ENCODE measurements at regions not wholly inside any gene's neighbourhood (a gene's known extent, or its start where the extent isn't known, plus 50 kb on each side); places are given as distances from the start of the nearest gene placed in this dataset.

GRCh38 chr6:93962566-93962965, 543.2 kb upstream of the EPHA7 start:
- ChIA-PET CTCF (interaction anchor here (1.4 kb wide), 1 partner anchor 8 kb away, joined by 3 read pairs; no protein-coding TSS in a partner anchor), POLR2A (no interaction called here)
- DNase-seq (ENCODE audit: extremely low spot score): no peak
- TF ChIP-seq CTCF (IDR thresholded peaks at IDR 0.05; ENCODE audit: control extremely low read depth, extremely low read depth, low read depth, missing control alignments): no peak

GRCh38 chr6:93954584-93954983, 535.2 kb upstream of the EPHA7 start:
- no peak for TF ChIP-seq CTCF (IDR thresholded peaks at IDR 0.05; ENCODE audit: control extremely low read depth, extremely low read depth, low read depth, missing control alignments)
- ChIA-PET CTCF (interaction anchor here (0.6 kb wide), 1 partner anchor 9 kb away, joined by 3 read pairs; no protein-coding TSS in a partner anchor), POLR2A (no interaction called here)
- DNase-seq (ENCODE audit: extremely low spot score): no peak

- POLR2A ChIA-PET: no interaction called here
- no peak for TF ChIP-seq CTCF (IDR thresholded peaks at IDR 0.05; ENCODE audit: control extremely low read depth, extremely low read depth, low read depth, missing control alignments)
- CTCF ChIA-PET: no interaction called here
- no peak for DNase-seq (ENCODE audit: extremely low spot score)
Measured at GRCh38 chr6:93943661-93944060, 524.3 kb upstream of the EPHA7 start.

GRCh38 chr6:93940381-93940780, 521.0 kb upstream of the EPHA7 start:
- TF ChIP-seq CTCF (IDR thresholded peaks at IDR 0.05; ENCODE audit: control extremely low read depth, extremely low read depth, low read depth, missing control alignments): no peak
- ChIA-PET CTCF (no interaction called here), POLR2A (no interaction called here)
- DNase-seq (ENCODE audit: extremely low spot score): no peak

GRCh38 chr6:93932175-93932574, 512.8 kb upstream of the EPHA7 start:
- ChIA-PET CTCF (interaction anchor here (1.1 kb wide), 2 partner anchors 11 to 17 kb away, joined by 3 to 4 read pairs; no protein-coding TSS in a partner anchor), POLR2A (no interaction called here)
- TF ChIP-seq CTCF (IDR thresholded peaks at IDR 0.05; ENCODE audit: control extremely low read depth, extremely low read depth, low read depth, missing control alignments): no peak
- no peak for DNase-seq (ENCODE audit: extremely low spot score)

- no peak for DNase-seq (ENCODE audit: extremely low spot score)
- TF ChIP-seq CTCF (IDR thresholded peaks at IDR 0.05; ENCODE audit: control extremely low read depth, extremely low read depth, low read depth, missing control alignments): no peak
- ChIA-PET POLR2A (no interaction called here), CTCF (interaction anchor here (1.2 kb wide), 1 partner anchor 11 kb away, joined by 3 read pairs; no protein-coding TSS in a partner anchor)
Measured at GRCh38 chr6:93927731-93928130, 508.4 kb upstream of the EPHA7 start.

GRCh38 chr6:93919365-93919764, 500.0 kb upstream of the EPHA7 start:
- DNase-seq (ENCODE audit: extremely low spot score): no peak
- TF ChIP-seq CTCF (IDR thresholded peaks at IDR 0.05; ENCODE audit: control extremely low read depth, extremely low read depth, low read depth, missing control alignments): no peak
- CTCF ChIA-PET: no interaction called here
- POLR2A ChIA-PET: no interaction called here

All from GM10248 (cell line).